ENCODE measurements at regions not wholly inside any gene's neighbourhood (a gene's known extent, or its start where the extent isn't known, plus 50 kb on each side); places are given as distances from the start of the nearest gene placed in this dataset.
A peak's percentile ranks its signal among the peaks of the same experiment; 100 is the strongest.
"Not testable (repeated sequence)": the region's sequence is repeated elsewhere in the genome, so short reads cannot be mapped to it uniquely, and the experiment has no call there.

DNA sequence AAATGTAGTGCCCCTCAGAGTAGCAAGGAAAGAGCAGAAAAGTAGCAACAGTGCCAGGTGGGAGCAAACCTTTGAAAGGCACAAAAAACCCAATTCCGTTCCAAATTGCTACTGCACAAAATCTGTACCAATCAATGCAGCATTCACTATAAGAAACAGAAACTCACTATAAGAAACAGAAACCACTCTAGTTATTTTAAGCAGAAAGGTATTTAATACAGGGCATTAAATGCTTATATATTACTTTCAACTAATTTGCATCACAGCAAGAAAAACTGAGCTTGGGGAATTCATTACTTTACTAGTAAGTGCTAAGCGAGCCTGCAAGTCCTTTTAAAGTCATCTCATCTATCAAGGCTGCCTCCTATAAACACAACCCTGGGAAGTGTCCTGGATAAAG lies 116.5 kb upstream of the OLIG3 start:
- no peak for DNase-seq (ENCODE audit: low read depth in 4 of 4, low spot score in 2 of 4)

DNA sequence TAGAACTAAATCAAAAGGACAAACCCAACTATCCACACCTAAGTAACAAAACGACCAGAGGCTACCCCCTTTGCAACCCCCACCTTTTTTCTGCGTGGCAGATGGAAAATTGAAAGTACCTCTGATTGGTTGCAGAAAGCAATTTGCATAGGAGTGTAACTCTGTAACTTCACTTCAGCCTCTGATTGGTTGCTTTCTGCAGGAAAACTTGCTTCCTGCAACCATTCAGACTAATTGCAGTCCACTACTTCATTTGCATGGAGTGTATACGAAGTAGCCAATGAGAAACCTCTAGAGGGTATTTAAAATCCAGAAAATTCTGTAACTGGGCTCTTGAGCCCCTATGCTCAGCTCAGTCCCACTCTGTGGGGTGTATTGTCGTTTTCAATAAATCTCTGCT lies 129.1 kb upstream of the OLIG3 start:
- DNase-seq (ENCODE audit: low read depth in 4 of 4, low spot score in 2 of 4): no peak

DNA sequence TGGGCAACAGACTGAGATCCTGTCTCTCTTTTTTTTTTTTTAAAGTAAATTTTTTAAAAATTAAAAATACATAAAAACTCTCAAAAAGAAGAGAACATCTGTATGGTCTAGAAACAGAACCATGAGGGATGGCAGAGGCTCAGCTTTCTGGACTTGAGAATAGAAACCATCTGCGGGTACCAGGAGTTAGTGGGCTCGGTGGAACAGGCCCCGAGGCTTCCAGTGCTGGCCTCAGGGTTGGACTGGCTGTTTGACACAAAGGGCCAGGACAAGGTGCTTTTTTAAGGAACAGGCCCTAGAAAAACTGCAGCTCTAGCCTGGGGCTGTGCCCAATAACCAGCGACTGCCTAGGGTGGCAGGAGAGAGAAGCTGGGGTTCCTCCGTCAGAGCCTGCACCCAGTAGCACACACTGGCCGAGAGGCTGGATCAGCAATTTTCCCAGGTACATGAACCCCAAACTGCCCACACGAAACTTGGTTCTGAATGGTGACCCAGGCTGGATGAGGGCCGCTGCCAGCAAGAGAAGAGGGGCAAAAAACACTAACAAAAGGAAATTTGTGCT lies 131.0 kb upstream of the OLIG3 start:
- no peak for DNase-seq (ENCODE audit: low read depth in 4 of 4, low spot score in 2 of 4)

DNA sequence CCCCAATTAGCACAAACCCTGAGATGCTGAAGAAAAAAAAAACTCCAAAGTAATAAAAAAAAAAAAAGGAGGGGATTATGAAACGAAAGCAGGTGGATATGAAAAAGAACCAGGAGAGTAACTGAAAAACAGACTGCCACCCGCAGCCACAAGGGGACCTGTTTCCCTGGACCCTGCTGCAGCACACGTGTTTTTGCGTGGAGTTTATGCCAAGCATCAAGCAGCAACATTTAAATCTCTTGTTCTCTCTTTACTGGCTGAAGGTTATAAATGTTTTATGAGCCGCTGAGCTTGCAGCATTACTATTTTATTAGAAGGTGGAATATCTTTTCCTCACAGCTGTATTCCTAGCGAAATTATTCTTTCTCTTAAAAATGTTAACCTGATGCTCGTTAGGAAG lies 131.6 kb upstream of the OLIG3 start:
- no peak for DNase-seq (ENCODE audit: low read depth in 4 of 4, low spot score in 2 of 4)

DNA sequence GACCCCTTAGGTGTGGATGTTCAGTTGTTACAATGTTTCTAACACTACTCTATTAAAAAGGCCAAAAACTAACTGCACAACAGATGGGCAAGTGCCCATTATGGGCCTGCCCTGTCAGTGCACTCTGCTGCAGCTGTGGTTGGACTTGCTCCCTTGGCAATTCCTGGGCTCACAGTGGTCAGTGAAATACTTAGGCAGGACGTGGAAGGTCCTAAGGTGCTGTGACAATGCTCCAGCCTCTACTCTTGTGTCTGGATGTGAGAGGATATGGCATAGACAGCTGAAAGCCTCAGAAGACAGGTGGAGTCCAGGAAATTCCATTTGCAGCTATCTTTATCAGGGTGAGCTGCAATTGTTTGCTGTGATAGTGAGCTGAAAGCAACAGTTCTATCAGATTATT lies 136.5 kb upstream of the OLIG3 start:
- no peak for DNase-seq (ENCODE audit: low read depth in 4 of 4, low spot score in 2 of 4)

DNA sequence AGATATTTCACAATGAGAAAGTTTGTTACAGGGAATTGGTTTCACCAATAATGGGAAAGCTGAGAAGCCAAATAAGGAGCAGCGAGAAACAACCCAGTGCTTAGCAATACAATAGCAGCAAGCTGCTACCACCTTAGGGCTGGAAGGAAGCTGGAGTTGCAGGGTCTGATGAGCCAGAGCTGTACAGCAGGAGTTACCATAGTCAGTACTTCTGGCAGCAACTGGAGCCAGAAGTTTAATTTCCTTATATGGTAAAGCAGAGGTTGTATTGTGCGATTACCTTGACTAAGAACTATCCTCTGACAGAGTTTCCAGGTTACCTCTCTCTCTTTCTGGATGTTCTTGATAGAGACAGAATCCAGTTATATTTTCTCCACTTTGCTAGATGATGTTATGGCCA lies 137.1 kb upstream of the OLIG3 start:
- no peak for DNase-seq (ENCODE audit: low read depth in 4 of 4, low spot score in 2 of 4)

DNA sequence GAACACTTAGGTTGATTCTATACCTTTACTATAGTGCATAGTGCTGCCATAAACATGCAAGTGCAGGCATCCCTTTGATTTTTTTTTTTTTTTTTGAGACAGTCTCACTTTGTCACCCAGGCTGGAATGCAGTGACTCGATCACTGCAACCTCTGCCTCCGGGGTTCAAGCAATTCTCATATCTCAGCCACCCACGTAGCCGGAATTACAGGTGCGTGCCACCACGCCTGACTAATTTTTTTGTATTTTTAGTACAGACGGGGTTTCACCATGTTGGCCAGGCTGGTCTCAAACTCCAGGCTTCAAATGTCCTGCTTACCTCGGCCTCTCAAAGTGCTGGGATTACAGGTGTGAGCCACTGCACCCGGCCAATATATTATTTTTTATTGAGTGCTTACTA lies 140.0 kb upstream of the OLIG3 start:
- not testable (repeated sequence) for DNase-seq (ENCODE audit: low read depth in 4 of 4, low spot score in 2 of 4)

DNA sequence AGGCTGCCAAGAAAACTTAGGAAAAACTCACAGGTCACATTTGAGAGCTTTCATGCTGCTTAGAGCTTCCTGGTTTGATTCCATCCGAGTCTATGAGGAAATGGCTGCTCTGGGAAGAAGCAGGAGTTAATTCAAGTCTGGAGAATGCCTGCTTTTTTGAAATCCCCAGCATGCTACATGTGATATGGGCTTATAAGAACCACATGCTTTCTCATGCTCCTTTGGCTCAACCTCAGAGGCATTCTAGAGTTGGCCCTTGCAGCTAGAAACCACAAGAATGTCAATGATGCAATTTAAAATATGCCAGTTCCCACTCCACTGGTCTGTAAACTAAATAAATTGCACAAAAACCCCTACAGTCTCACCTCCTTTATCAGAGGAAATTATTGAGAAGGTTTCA lies 142.9 kb upstream of the OLIG3 start:
- peak in 3 of 4 donors; percentile 17 to 50 (median 19) for DNase-seq (ENCODE audit: low read depth in 4 of 4, low spot score in 2 of 4)

DNA sequence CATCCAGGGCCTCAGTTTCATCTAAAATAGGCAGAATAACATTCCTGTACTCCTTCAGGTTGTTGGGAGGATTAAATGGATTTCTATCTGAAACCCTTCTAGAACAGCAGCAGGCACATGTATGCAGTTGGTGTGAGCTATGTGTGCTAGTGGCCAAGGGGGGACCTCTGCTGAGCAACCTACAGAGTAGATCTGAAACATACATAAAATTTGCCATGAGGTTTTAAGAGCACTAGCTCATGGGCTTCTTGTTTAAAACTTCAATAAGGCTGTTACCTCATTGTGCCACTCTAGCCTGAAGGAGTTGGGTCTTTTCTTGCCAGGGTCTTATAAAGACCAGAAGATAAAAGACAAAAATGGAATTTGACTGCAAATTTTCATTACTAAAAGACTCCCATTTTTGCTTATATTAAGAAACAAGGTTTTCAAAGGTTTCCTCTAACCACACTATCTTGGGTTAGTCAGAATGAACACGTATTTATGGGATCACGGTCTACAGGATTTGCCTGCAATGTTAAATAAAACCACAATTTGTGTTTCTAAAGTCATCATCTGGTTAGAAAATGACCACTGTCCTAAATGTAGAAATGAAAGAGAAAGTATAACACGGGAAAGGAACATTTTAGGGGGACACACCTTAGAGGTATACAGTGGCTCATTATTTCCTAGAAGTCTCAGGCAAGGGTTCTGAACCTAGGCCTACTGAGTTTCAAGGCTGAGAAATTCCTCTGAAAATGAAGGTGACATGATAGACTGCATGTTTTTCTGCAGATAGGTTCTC lies 144.9 kb upstream of the OLIG3 start:
- no peak for DNase-seq (ENCODE audit: low read depth in 4 of 4, low spot score in 2 of 4)

DNA sequence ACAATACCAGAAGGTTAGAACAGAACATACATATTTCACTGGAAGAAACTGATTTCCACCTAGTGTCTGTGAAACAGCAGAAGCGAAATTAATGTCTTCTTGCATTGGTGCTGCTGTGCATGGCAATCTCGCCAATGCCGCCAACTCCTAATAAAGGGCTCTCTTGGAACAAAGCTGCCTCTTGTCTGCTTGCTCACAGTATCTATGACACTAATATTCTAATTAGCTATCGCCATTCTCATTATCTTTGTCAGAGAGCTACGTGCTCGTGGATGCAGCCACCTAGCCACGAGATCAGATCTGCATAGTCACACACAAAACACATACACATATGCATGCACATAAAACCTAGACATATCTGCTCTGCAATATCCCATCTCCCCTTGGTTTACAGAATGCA lies 145.9 kb upstream of the OLIG3 start:
- DNase-seq (ENCODE audit: low read depth in 4 of 4, low spot score in 2 of 4): no peak

DNA sequence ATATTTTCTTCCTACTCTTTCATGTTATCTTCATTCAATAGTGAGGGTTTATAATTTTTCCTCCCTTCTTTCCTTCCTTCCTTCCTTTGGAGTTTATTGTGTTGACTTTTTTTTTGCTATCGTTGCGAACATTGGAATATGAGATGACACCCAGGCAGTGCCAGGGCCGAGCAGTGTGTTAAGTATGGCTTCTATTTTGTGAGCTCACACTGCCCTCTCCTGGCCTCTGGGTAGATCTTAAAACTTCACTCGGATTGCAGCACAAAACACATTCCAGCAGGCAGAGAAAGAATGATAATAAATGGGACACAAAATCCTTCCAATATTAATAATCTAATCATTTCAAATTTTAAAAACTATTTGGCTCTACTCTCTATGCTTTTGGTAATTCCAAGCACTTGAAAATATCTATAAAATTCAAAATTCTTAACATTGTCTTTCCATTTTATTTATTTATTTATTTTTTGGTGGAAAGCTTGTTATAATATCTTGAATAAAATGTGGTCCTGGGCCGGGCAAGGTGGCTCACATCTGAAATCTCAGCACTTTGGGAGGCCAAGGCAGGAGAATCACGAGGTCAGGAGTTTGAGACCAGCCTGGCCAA lies 147.4 kb upstream of the OLIG3 start:
- DNase-seq (ENCODE audit: low read depth in 4 of 4, low spot score in 2 of 4): peak; percentile 37 to 68 (median 44)

DNA sequence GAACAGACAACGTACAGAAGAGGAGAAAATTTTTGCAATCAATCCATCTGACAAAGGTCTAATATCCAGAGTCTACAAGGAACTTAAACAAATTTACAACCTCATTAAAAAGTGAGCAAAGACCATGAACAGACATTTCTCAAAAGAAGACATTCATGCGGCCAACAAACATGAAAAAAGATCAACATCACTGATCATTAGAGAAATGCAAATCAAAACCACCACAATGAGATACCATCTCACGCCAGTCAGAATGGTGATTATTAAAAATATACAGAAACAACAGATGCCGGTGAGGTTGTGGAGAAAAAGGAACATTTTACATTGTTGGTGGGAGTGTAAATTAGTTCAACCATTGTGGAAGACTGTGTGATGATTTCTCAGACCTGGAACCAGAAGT lies 149.0 kb upstream of the OLIG3 start:
- not testable (repeated sequence) for DNase-seq (ENCODE audit: low read depth in 4 of 4, low spot score in 2 of 4)

DNA sequence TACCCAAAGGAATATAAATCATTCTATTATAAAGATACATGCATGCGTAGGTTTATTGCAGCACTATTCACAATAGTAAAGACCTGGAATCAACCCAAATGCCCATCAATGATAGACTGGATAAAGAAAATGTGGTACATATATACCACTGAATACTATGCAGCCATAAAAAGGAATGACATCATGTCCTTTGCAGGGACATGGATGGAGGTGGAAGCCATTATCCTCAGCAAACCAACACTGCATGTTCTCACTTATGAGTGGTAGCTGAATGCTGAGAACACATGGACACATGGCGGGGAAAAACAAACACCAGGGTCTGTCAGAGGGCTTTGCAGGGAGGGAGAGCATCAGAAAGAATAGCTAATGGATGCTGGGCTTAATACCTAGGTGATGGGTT lies 149.4 kb upstream of the OLIG3 start:
- DNase-seq (ENCODE audit: low read depth in 4 of 4, low spot score in 2 of 4): not testable (repeated sequence)

DNA sequence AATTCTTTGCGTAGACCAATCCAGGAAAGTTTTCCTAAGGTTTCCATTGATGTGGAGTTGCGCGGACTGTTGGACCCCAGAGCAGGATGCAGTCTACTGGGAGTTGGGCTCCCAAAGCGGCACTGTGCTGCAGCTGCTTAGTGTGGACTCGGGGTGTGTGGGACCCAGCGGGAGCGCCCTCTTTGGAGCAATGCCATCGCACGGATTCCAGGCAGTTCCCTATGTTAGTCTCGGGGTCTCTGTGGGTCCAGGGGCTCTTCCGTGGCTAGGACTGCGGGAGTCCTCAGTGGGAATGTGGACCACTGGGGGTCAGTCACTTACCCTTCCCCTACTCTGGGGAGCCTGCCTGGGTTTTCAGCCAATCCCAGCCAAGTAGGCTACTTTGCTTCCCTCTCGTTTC lies 151.7 kb upstream of the OLIG3 start:
- DNase-seq (ENCODE audit: low read depth in 4 of 4, low spot score in 2 of 4): no peak

DNA sequence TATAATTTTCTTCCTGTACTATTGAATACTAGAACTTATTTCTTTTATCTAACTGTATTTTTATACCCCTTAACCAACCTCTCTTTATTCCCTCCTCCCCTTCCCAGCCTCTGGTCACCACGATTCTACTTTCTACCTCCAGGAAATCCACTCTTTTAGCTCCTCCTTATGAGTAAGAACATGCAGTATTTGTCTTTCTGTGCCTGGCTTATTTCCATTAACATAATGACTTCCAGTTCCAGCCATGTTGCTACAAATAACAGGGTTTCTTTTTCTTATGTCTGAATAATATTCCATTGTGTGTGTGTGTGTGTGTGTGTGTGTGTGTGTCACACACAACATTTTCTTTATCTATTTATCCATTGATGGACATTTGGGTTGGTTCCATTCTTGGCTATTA lies 152.3 kb upstream of the OLIG3 start:
- no peak for DNase-seq (ENCODE audit: low read depth in 4 of 4, low spot score in 2 of 4)

DNA sequence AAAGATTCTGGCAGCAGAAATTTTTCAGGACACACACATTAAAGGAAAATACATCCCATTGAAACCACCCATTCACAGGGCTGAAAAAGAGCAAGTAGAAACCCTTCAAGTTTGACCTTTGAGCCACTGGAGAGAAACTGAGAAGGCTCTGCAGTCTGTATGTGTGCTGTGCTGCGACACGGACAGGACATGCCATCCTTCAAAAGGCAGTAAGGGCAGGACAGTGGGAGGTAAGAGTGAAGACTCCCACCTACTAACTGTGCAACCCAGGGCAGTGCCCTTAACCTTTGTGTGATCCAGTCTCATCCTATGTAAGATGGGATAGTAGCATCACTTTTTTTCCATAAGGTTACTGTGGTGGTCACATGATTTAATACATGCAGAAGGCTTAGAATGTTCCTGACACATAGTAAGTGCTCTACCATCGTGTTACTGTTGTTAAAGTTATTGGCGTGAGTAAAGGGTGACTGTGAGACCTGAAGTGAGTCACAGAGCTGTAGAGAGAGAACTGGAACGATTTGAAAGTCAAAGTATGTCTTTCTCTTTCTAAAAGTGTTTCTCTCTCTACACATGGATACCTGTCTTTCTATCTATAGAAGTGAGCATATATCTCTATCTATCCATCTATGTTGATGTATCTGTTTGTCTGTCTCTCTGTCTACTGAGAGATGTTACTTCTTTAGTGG lies 153.7 kb upstream of the OLIG3 start:
- DNase-seq (ENCODE audit: low read depth in 4 of 4, low spot score in 2 of 4): no peak

DNA sequence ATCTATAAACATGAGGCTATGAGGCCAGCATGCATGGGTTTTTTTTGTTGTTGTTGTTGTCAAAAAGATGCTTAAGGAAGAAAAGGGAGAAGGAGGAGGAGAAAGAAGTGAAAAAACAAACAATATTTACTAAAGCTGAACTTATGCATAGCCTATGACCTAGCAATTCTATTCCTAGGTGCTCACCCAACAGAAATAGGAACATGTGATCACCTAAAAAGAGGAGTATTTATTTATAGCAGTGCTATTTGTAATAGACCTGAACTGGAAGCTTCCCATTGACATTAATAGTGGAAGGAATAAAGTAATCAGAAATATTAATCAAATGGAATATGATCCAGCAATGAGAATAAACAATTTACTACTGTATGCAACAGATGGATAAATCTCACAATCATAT lies 156.5 kb upstream of the OLIG3 start:
- DNase-seq (ENCODE audit: low read depth in 4 of 4, low spot score in 2 of 4): no peak

DNA sequence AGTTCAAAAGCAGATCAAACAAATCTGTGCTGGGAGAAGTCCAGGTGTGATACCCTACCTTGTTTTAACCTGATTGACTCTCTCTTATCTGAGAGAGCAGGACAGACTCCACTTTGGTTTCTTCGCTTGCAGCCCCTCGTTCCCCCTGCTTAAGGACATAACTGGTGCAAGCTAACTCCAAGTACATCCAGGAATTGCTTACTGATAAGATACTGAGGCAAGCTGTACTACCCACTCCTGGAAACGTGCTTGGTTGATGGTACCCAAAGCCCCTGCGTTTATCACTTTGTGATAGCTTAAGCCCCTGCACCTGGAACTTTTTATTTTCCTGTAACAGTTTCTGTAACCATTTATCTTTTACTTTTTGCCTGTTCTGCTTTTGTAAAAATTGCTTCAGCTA lies 157.0 kb upstream of the OLIG3 start:
- DNase-seq (ENCODE audit: low read depth in 4 of 4, low spot score in 2 of 4): no peak

DNA sequence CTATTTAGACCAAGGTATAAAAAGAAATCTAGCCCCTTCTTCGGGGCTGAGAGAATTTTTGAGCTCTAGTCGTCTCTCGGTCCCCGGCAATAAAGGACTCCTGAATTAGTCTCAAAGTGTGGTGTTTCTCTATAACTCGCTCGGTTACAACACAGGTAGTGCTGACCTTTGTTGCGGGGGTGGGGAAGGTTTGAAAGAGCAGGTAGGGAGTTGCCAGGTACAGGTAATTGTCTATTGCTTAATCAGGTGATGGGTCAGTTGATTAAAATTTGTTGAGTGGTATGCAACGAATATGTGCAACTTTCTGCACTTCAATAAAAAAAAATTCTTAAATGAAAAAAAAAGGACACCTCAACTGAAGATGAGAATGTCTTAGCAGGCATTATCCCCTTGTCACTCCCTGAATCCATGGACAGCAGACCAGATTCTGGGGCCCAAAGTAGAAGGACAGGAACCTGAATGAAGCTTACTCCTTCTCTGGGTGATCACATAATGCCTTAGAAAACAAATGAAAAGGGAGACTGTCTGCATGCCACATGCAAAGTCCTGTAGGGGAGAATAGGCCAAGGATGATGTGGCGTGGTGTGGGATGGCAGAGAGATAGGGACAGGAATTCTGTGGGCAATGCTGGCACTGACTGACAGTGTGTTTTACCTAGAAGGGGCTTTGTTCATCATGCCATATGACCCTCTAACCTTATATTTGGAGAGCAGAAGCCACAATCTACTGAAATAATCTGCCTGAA lies 157.6 kb upstream of the OLIG3 start:
- no peak for DNase-seq (ENCODE audit: low read depth in 4 of 4, low spot score in 2 of 4)

DNA sequence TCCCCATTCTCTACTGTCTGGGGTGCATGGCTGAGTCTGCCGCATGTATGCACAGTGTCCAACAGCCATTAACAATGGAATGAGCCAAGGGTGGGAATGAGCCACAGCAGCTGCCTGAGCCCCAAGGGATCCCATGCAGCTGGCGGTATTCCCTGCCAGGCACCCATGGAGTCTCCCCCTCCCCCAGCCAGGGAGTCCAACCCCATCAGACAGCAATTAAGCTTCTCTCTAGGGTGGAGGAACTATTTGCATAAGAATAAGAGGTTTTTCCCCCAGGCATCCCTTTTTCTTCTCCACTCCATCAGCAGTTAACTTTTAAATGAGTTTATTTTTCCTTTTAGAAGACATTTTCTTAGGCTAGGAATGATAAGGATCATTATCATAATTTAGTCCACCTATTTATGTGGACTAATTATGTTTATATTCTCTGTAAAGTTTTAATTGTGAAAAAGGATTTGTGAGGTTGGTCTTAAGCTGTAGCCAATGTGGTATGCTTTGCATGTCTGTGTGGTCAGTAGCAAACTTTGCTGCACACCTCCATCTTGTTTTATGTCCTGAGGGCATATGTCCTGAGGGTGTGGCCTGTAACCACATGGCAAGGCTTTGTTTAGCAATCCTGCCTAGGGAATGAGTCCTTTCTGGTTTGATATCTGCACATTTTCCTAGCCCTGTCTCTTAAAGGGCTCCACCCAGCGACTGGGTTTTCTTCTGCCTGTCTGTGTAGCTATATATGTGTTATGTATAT lies 158.9 kb upstream of the OLIG3 start:
- no peak for DNase-seq (ENCODE audit: low read depth in 4 of 4, low spot score in 2 of 4)

All from left renal cortex interstitium (tissue), 4 donors.